DMS53 treated with DMSO at 0.1 percent for 48 hours (cell line): ENCODE measurements at regions not wholly inside any gene's neighbourhood (a gene's known extent, or its start where the extent isn't known, plus 50 kb on each side); places are given as distances from the start of the nearest gene placed in this dataset.

Experiments used
- DNase-seq: peaks from one replicate; lab custom pipeline; 2025; ENCODE audit not compliant: unreplicated experiment; lab: John Stamatoyannopoulos, UW

DNA sequence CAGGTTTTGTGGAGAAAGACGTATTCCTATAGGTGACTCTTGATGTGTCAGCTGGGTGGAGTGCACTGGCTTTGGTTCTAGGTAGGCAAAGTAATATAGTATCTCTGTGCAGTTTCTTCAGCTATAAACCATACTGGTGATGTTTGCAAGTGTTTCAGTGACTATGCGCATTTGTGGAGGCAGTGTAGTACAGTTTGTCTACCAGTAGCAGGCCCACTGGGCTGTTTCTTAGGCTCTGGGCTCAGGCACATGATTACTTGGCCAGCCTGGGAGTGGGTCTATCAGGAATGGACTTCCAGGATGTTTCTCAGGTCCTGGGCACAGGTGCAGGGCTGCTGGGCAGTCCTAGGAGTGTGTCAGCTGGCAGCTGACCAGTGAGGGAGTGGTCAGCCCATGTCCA, 51.9 kb upstream of the INTU start:
- no peak for DNase-seq
